HG03066 (cell line): ENCODE measurements at regions not wholly inside any gene's neighbourhood (a gene's known extent, or its start where the extent isn't known, plus 50 kb on each side); places are given as distances from the start of the nearest gene placed in this dataset.

Experiments
- ATAC-seq: cut with Tn5 transposase; IDR thresholded peaks from one replicate; pipeline ENCODE4 v1.9.1; 2021; ENCODE audit warnings: low read depth; ENCODE audit not compliant: unreplicated experiment

GRCh38 chr1:239538239-239538988, 152.0 kb downstream of the CHRM3 start:
- ATAC-seq: no peak

DNA sequence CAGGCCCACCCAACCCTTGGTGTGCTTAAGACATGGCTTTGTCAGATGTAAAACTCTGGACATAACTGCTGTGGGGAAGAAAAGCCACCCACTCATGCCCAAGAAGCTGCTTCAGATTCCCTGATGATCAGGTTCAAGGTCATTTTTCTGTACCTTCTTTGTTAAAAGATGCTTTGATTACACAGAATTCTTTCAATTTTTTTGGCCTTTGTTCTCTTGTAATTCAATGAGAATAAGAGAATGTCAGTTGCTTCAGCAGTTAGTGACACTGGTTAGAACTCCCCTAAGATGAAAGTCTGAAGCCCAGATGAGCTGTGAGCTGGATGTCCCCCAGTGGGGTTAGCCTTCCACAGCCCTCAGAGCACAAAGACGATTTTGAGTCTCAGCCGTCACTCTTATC, 152.7 kb downstream of the CHRM3 start:
- ATAC-seq: no peak

DNA sequence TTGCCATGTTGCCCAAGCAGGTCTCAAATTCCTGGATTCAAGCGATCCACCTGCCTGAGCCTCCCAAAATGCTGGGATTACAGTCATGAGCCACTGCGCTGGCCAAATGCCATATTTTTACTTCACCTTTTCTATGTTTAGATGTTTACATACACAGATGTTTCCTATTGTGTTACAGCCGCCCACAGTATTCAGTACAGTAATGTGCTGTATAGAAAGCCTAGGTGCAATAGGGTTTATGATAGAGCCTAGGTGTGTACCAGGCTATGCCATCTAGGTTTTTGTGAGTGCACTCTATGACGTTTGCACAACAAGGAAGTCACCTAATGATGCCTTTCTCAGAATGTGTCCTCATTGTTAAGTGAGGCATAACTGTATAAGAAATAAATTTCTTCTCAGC, 153.4 kb downstream of the CHRM3 start:
- no peak for ATAC-seq

- ATAC-seq: no peak
These were observed 157.5 kb downstream of the CHRM3 start for GRCh38 chr1:239543873-239544272.

DNA sequence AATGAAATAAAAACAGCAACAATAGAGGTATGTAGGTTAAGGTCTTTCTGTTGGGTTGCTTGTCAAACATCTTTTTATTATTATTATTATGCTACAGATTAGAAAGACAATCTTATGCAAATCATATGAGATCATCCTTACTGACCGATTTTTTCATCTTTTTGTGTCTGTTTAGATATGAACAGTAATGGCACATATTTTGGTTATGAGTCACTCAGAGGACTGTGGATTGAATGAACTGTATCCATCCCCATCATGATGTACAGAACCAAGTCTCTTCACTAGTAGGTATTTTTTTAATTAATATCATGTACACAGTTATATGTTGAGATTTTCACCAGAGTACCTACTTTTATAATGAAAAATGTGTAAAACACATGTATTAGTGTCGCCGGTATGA, 159.1 kb downstream of the CHRM3 start:
- no peak for ATAC-seq

GRCh38 chr1:239547987-239548386, 161.6 kb downstream of the CHRM3 start:
- ATAC-seq: no peak

GRCh38 chr1:239550178-239550577, 163.8 kb downstream of the CHRM3 start:
- no peak for ATAC-seq

DNA sequence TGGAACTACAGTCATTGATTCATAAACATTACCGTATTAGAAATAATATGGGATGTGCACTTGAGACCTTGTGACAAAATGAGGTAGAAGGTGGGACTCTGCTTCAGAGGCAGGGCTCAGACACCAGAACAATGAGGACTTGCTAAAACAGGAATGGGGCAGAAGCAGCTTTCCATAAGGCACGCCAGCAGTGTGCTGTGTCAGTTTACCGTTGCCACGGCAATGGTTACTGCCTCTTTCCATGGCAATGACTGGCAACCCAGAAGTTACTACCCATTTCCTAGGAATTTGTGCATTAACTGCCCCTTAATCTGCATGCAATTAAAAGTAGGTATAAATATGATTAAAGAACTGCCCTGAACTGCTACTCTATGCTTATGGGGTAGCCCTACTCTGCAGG, 169.0 kb downstream of the CHRM3 start:
- ATAC-seq: no peak

DNA sequence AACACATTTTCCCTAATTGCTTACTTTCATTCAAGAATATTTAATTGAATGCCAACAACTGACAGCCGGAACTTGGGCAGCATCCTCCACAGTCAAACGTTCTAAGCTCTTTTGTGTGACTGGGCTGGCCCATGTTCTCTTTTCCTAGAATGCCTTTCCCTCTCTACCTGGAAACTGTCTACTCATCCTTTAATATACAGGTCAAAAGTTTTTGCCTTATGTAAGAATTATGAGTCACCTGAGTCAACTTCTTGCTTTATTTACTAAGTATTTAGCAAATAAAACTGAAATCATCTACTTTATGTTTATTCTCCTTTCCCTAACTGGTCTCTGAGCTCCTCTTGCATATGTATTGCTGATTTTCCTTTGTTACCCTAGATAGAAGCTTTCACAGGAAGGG, 172.2 kb downstream of the CHRM3 start:
- no peak for ATAC-seq

DNA sequence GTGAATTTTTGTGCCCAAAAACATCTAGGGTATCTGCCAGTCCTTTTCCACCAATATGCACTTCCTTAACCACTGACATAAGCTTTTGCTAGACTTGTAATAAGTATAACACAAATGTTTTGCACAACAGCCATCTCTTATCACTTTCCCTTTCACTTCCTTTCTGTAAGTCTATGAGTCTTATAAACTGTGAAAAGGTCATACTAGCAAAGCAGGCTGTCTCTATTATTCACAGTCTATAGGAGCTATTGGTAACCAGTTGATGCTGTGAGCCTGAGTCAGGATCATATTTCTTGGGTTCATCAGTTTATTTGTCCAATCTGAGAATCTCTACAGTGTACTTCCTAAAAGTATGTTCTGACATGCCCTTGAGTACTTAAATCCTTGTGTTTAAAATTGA, 172.6 kb downstream of the CHRM3 start:
- ATAC-seq: no peak

GRCh38 chr1:239560921-239561320, 174.6 kb downstream of the CHRM3 start:
- no peak for ATAC-seq

DNA sequence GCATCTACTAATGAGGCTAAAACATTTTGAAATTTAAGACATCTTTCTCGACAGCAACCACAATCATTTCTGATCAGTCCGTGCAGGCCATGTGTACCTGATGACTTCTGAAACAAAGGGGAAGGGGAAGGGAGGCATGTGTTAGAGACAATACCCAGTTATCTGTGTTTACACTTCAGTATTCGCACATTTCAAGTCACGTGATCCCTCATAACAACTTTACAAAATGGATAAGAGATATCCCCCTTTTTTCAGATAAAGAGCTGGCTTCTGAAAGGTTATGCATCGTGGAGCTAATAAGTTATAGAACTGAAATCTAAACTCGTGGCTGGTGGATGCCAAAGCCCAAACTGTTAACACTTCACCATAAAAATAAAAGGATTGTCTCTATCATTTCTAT, 175.7 kb downstream of the CHRM3 start:
- ATAC-seq: no peak

- ATAC-seq: no peak
These were observed 177.3 kb downstream of the CHRM3 start for GRCh38 chr1:239563681-239564080.

GRCh38 chr1:239566074-239566473, 179.7 kb downstream of the CHRM3 start:
- ATAC-seq: no peak

- ATAC-seq: no peak
These were observed 184.5 kb downstream of the CHRM3 start for GRCh38 chr1:239570878-239571277.

GRCh38 chr1:239572183-239572582, 185.8 kb downstream of the CHRM3 start:
- no peak for ATAC-seq

- ATAC-seq: no peak
These were observed 187.7 kb downstream of the CHRM3 start for GRCh38 chr1:239574112-239574511.

DNA sequence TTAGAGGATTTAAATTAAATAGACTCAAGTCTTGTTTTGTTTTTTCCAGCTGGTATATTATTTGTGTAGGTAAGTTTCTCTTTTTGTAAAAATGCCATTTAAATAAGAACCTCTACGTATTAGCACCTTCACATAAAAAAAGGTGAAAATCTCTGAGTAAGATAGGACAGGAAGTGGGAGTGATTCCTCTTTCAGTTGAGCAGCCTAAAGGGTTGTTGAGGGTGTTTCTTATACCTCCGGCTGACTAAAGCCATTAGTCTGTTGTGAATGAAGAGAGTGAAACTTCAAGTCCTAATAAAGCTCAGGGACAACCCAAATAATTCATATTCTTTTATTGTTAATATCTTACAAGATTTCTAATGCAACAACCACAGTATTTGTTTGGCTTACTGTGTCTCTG, 188.7 kb downstream of the CHRM3 start:
- no peak for ATAC-seq

DNA sequence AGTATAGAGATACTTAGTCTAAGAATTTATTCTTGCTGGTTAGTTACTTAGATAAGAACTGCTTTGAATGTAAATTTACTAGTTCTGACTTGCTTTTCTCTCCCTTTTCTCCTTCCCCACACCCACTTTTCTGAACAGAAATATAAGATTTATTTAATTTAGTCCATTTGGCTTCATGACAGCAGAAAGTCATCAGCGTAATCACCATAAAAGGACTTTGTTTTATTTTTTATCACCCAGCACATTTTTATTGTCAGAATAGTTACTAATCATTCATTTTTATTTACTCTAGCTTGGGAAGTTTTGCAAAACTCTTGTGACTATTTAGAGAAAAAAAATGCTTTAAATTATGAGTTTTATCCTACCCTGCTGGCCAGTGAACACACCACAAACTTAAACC, 197.2 kb downstream of the CHRM3 start:
- ATAC-seq: no peak

- ATAC-seq: no peak
These were observed 199.8 kb downstream of the CHRM3 start for GRCh38 chr1:239586128-239586527.

DNA sequence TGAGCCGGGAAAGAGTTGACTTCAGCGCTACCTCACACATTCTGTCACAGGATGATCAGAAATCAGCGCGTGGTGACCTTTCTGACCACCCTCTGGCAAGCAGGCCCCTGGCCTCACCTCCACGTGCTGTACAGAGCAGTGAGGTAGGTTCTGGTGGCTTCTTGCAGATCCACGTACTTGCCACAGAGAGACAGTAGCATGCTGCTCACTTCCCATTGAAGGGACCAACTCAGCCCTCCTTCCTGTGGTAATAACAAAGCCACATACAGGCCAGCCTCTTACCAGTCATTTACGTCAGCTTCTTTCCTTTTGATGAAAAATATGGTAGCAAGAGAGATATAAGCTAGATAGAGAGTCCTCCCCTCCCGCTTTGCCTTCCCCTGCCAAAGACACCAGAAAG, 200.7 kb downstream of the CHRM3 start:
- ATAC-seq: no peak

DNA sequence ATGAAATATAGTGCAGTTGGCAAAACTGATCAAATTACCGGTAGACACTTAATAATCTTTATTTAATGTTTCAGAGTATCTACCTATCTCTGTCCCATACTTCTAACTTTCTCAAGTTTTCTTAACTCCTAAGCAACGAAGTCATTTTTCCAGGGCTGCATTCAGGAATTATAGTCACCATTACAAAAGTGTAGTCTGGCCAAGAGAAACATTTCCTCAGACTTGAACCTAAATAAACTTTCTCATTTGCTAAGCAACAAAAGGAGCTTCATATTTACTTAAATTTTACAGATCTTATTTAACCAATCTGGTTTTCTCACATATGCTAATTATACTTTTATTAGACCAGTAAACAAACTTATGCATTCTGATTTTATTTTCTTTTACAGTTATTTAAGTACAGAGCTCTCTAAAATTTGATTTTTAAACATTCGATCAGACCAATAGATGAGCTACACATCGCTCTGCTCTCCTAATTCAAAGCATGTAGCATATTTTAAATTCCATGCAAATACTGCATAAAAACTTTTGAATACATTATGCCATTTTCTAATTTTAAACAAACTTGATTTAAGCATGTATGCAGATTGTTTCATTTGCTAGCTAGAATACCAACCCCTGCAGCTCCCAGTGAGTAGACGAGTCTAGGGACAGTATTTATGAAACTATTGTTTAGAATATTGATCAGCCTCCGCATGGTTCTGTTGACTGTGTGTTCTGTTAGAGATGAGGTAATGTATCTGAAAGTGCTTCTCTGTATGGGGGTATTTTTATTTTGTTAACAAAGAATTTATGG, 201.4 kb downstream of the CHRM3 start:
- no peak for ATAC-seq
